ENCODE measurements at regions not wholly inside any gene's neighbourhood (a gene's known extent, or its start where the extent isn't known, plus 50 kb on each side); places are given as distances from the start of the nearest gene placed in this dataset.

DNA sequence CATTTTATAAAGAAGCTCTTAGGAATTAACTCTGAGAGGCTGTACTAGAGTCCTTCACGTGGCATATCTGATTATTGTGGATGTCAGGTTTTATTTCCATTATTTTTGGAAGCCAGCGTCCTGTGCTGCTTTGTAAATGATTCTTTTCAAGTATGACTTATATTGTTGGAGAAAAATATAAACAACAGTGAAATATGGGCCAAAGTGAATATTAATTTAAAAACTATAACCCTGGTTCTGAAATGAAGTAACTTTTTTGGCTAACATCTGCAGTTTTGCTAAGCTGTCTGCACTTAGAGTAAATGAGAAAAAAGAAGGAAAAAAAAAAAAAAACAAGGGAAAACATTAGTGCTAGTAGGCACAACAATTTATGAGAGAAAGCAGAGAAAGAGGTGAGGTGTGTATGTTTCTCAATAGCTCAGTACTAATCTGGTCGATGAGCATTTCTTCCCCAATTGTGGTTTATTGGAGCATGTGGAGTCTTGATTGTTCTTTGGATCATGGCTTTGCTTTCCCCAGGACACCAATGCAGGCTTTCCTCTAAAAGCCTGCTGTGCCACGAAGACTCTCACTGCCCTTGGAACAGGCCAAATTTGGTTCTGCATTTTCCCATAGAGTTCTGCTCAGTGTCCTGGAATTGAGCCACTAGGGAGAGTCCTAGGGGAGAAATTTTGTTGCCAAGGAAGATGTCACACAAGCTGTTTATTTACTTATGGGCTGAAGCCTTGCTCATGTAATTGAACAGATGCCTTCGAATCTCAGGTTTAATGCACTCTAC is 273.3 kb downstream of the DKK2 start:
- no peaks in the 10 kb centered on the region for H3K4me1 Mint-ChIP-seq (ENCODE audit: low read depth)

DNA sequence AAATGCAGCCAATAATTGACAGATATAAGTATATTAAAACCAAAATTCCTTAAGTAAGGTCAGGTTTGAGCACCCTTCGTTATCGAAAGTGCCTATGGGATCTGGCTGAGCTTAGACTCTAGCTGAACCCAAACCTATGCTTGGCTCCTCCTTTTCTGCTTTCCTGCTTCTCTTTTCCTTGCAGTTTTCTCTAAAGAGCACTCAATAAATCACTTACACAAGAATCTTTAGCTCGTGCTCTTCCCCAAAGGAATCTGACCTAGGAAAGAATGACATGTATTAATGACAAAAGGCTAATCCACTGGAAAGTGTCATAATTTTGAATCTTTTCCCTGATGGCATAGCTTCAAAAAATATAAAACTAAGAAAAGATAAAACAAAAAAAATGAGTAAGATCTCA is 282.7 kb downstream of the DKK2 start:
- CTCF ChIA-PET, result no interaction called here
- Mint-ChIP-seq H3K27ac (no peak overlapping the region), H3K4me3 (no peak overlapping the region), H3K9me3 (ENCODE audit: insufficient read depth) (no peaks in the 10 kb centered on the region), H3K27me3 (ENCODE audit: low read depth) (no peaks in the 10 kb centered on the region), H3K36me3 (ENCODE audit: low read depth) (no peaks in the 10 kb centered on the region), H3K4me1 (ENCODE audit: low read depth) (no peaks in the 10 kb centered on the region)
- ATAC-seq (no peak), DNase-seq (no peak)
- POLR2A ChIA-PET, result no interaction called here

More for the DNA sequence above, 273.3 kb downstream of the DKK2 start:
- no peak overlapping the region for H3K27ac Mint-ChIP-seq
- no peaks in the 10 kb centered on the region for H3K9me3 Mint-ChIP-seq (ENCODE audit: insufficient read depth)
- H3K27me3 Mint-ChIP-seq (ENCODE audit: low read depth), result no peaks in the 10 kb centered on the region
- CTCF ChIA-PET, result no interaction called here
- ATAC-seq, result no peak
- no peaks in the 10 kb centered on the region for H3K36me3 Mint-ChIP-seq (ENCODE audit: low read depth)
- POLR2A ChIA-PET, result no interaction called here
- DNase-seq, result no peak
- no peak overlapping the region for H3K4me3 Mint-ChIP-seq

DNA sequence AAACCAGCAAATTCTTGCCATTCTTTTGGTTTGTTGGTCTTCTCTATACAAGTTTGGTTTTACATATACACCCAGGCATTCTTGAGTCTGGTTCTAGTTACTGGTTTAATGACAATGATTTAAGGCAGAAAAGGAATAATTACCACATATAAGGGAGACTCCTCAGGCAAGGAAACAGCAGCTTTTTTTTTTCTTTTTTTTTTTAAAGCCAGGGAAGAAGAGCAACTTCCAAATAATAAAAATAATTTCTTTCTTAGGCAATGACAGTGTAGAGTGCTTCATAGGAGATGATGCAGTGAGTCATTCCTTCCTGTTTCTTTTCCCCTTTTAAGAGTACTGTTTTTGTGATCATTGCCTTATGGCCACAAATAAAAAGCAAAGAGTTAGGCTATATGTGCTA is 289.7 kb downstream of the DKK2 start:
- Mint-ChIP-seq H3K27ac (no peak overlapping the region), H3K36me3 (ENCODE audit: low read depth) (no peaks in the 10 kb centered on the region), H3K27me3 (ENCODE audit: low read depth) (no peaks in the 10 kb centered on the region), H3K4me1 (ENCODE audit: low read depth) (no peaks in the 10 kb centered on the region), H3K4me3 (no peak overlapping the region), H3K9me3 (ENCODE audit: insufficient read depth) (peaks cover 5% of the 10 kb centered on the region)
- CTCF ChIA-PET, result no interaction called here
- POLR2A ChIA-PET, result no interaction called here
- no peak for ATAC-seq
- DNase-seq, result no peak

DNA sequence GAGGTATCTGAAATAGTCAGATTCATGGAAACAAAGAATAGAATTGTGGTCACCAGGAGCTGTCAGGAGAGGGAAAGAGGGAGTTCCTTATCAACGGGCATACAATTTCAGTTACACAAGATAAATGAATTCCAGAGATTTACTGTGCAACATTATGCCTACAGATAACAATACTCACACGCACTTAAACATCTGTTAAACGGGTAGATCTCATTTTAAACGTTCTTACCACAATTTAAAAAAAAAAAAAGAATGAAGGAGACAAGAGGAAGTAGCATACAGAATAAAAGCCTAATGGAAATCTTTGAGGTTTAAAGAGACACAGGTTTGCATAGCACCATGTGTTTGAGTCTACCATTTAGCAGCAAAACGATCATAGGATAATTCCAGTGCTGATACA is 298.0 kb downstream of the DKK2 start:
- no peak overlapping the region for H3K4me3 Mint-ChIP-seq
- H3K27ac Mint-ChIP-seq, result no peak overlapping the region
- H3K9me3 Mint-ChIP-seq (ENCODE audit: insufficient read depth), result no peaks in the 10 kb centered on the region
- ChIA-PET CTCF (no interaction called here), POLR2A (no interaction called here)
- no peaks in the 10 kb centered on the region for H3K4me1 Mint-ChIP-seq (ENCODE audit: low read depth)
- no peaks in the 10 kb centered on the region for H3K27me3 Mint-ChIP-seq (ENCODE audit: low read depth)
- DNase-seq, result no peak
- H3K36me3 Mint-ChIP-seq (ENCODE audit: low read depth), result no peaks in the 10 kb centered on the region
- no peak for ATAC-seq

DNA sequence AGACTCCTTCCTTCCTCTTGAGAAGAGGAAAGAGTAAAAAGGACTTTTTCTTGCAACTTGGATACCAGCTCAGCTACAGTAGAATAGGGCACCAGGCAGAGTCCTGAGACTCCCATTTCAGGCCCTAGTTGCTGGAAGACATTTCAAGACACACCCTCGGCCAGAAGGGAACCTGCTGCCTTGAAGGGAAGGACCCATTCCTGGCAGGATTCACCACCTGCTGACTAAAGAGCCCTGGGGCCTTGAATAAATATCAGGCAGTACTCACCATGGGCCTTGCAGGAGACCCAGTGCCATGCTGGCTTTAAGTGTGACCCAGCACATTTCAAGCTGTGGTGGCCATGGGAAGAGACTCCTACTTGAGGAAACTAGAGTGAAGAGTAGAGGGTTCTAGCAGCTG is 317.6 kb downstream of the DKK2 start:
- no peaks in the 10 kb centered on the region for H3K9me3 Mint-ChIP-seq (ENCODE audit: insufficient read depth)
- CTCF ChIA-PET, result no interaction called here
- no peaks in the 10 kb centered on the region for H3K36me3 Mint-ChIP-seq (ENCODE audit: low read depth)
- H3K27ac Mint-ChIP-seq, result no peak overlapping the region
- ATAC-seq, result no peak
- DNase-seq, result no peak
- H3K4me1 Mint-ChIP-seq (ENCODE audit: low read depth), result no peaks in the 10 kb centered on the region
- POLR2A ChIA-PET, result no interaction called here
- H3K27me3 Mint-ChIP-seq (ENCODE audit: low read depth), result no peaks in the 10 kb centered on the region
- no peak overlapping the region for H3K4me3 Mint-ChIP-seq

DNA sequence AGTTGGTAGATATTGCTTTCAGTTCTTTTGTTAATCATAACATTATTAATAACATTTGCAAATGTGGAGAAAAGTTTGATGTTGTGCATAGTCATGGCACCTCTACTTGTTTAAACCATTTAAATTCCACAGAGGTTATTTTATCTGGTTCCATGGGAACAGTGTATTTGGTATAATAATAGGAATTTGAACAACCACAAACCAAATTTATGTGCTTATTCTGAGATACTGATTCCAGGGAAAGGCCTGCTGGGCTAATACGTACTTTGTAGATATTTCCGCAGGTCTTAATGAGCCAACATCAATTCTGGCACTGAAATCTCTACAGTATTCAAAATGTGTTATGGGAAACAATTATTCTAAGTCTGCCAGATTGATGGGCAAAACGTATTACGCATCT is 319.0 kb downstream of the DKK2 start:
- H3K9me3 Mint-ChIP-seq (ENCODE audit: insufficient read depth), result no peaks in the 10 kb centered on the region
- DNase-seq, result no peak
- CTCF ChIA-PET, result no interaction called here
- POLR2A ChIA-PET, result no interaction called here
- H3K36me3 Mint-ChIP-seq (ENCODE audit: low read depth), result no peaks in the 10 kb centered on the region
- no peak overlapping the region for H3K27ac Mint-ChIP-seq
- no peak for ATAC-seq
- H3K27me3 Mint-ChIP-seq (ENCODE audit: low read depth), result no peaks in the 10 kb centered on the region
- H3K4me3 Mint-ChIP-seq, result no peak overlapping the region
- no peaks in the 10 kb centered on the region for H3K4me1 Mint-ChIP-seq (ENCODE audit: low read depth)

DNA sequence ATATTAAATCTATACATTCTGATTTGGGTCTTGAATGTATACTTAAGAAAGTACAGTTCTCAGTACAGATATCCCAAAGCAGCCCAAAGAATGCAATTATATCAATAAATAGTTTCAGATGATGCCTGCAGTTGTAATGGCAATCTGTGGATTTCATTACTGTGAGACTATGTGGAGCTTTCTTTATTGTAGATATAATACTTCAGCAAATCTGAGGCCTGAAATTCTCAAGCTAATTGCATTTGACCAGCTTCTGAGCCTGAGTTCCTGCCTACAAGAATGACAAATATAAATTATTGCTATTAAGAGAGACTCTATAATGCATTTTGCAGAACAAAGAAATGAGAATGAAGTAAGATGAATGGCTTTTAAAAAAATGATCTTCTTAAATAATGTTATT is 320.3 kb downstream of the DKK2 start:
- ATAC-seq, result no peak
- no peaks in the 10 kb centered on the region for H3K36me3 Mint-ChIP-seq (ENCODE audit: low read depth)
- no peaks in the 10 kb centered on the region for H3K27me3 Mint-ChIP-seq (ENCODE audit: low read depth)
- DNase-seq, result no peak
- ChIA-PET CTCF (no interaction called here), POLR2A (no interaction called here)
- H3K4me1 Mint-ChIP-seq (ENCODE audit: low read depth), result no peaks in the 10 kb centered on the region
- no peak overlapping the region for H3K27ac Mint-ChIP-seq
- H3K4me3 Mint-ChIP-seq, result no peak overlapping the region
- no peaks in the 10 kb centered on the region for H3K9me3 Mint-ChIP-seq (ENCODE audit: insufficient read depth)

DNA sequence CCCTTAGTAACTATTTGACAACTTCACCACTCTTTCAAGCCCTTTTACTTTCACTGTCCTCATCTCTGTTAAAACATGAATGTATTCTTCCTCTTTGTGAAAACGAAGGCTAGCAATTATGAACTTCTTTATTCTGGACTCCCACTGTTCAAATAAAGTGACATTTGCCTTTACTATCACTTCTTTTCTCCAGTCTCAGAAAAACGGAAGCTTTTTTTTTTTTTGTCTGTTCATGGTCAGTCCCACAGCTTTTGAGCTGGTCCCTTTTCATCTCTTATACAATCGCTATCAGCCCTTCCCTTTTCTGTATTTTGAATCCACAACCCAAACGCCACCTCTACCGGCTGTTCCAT is 327.7 kb downstream of the DKK2 start:
- H3K9me3 Mint-ChIP-seq (ENCODE audit: insufficient read depth), result no peaks in the 10 kb centered on the region
- no peak for ATAC-seq
- no peaks in the 10 kb centered on the region for H3K4me1 Mint-ChIP-seq (ENCODE audit: low read depth)
- DNase-seq, result no peak
- no peak overlapping the region for H3K4me3 Mint-ChIP-seq
- ChIA-PET POLR2A (no interaction called here), CTCF (no interaction called here)
- no peak overlapping the region for H3K27ac Mint-ChIP-seq
- no peaks in the 10 kb centered on the region for H3K27me3 Mint-ChIP-seq (ENCODE audit: low read depth)
- H3K36me3 Mint-ChIP-seq (ENCODE audit: low read depth), result no peaks in the 10 kb centered on the region

DNA sequence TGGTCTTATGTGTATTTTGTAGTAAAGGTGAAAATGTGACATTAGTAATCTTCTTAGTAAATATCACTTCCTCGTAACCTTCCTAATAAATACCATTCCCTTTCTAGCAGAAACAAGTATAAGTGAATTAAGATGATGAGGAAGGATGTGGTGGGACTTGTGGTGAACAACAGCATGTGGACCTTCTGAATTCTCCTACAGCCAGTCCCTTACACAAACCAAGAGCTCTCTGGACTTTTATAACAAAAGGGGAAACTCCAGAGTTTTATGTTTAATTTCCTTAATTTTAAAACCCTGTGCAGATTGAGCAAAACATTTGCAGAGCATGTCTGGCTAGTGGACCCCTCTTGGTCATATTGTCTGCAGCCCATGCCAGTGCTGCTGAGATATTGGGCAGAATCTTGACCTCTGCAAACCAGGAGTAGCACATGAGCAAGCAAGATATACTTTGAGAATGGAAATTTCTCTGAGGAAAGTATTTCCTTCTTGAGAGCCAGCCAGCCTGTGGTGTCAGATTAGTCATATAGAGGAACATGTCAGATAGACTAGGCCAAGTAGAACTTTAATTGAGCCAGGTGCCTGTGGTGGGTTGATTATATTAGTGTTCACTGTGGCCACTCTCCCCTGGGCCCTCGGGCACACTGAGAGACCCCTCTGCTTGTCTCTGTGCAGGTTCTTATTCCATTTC is 328.2 kb downstream of the DKK2 start:
- Mint-ChIP-seq H3K36me3 (ENCODE audit: low read depth) (no peaks in the 10 kb centered on the region), H3K4me3 (no peak overlapping the region), H3K4me1 (ENCODE audit: low read depth) (no peaks in the 10 kb centered on the region), H3K27me3 (ENCODE audit: low read depth) (no peaks in the 10 kb centered on the region), H3K27ac (no peak overlapping the region), H3K9me3 (ENCODE audit: insufficient read depth) (no peaks in the 10 kb centered on the region)
- ChIA-PET POLR2A (no interaction called here), CTCF (no interaction called here)
- no peak for ATAC-seq
- no peak for DNase-seq

DNA sequence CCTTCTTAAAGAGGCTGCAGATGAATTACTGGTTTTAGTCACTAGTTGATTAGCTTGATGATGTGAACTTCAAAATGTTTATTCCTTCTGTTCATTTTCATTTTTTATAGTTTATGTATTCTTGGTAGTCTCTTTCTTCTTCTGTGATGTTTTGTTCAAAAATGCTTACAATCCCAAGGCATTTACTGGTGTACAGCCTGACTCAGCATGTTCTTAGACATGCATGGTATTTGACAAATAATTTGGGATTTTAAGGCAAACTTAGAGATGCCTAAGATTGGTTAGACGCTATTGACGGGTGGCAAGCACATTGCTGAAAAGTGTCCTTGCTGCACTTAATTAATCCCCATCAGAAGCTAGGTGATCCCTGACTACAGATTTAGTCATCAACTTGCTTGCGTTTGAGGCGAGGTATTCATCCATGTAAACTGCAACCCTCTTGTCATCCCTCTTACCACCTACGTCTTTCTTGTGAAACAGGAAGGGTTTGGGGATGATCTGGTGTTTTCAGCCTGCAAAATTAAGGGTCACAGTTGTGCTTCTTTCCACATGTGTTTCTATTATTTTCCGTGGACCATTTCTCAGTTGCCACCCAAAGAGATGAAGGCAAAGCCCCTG is 331.8 kb downstream of the DKK2 start:
- no peaks in the 10 kb centered on the region for H3K36me3 Mint-ChIP-seq (ENCODE audit: low read depth)
- POLR2A ChIA-PET, result no interaction called here
- no peaks in the 10 kb centered on the region for H3K9me3 Mint-ChIP-seq (ENCODE audit: insufficient read depth)
- no peak overlapping the region for H3K27ac Mint-ChIP-seq
- no peaks in the 10 kb centered on the region for H3K4me1 Mint-ChIP-seq (ENCODE audit: low read depth)
- no peak for ATAC-seq
- H3K27me3 Mint-ChIP-seq (ENCODE audit: low read depth), result no peaks in the 10 kb centered on the region
- H3K4me3 Mint-ChIP-seq, result no peak overlapping the region
- DNase-seq, result no peak
- CTCF ChIA-PET, result no interaction called here

DNA sequence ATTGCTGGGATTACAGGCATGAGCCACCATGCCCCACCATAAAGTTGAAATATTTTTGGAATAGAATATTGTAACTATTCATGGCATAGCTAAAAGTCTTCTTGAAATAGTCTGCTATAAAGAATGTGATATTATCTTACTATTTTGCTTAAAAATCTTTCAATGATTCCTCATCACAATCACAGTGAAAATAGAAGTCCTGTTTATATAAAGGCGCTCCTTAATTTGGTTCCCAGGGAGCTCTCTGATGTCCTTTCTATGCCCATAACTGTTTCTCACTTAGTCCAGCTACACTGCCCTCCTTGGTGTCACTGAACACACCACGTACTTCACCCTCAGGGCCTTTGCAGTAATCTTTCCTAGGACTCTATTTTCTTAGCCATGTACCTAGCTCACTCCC is 331.7 kb upstream of the GIMD1 start:
- H3K27ac Mint-ChIP-seq, result no peak overlapping the region
- no peak for ATAC-seq
- H3K4me3 Mint-ChIP-seq, result no peak overlapping the region
- no peaks in the 10 kb centered on the region for H3K27me3 Mint-ChIP-seq (ENCODE audit: low read depth)
- POLR2A ChIA-PET, result no interaction called here
- CTCF ChIA-PET, result no interaction called here
- no peaks in the 10 kb centered on the region for H3K4me1 Mint-ChIP-seq (ENCODE audit: low read depth)
- no peaks in the 10 kb centered on the region for H3K36me3 Mint-ChIP-seq (ENCODE audit: low read depth)
- DNase-seq, result no peak
- H3K9me3 Mint-ChIP-seq (ENCODE audit: insufficient read depth), result peaks cover 3% of the 10 kb centered on the region

DNA sequence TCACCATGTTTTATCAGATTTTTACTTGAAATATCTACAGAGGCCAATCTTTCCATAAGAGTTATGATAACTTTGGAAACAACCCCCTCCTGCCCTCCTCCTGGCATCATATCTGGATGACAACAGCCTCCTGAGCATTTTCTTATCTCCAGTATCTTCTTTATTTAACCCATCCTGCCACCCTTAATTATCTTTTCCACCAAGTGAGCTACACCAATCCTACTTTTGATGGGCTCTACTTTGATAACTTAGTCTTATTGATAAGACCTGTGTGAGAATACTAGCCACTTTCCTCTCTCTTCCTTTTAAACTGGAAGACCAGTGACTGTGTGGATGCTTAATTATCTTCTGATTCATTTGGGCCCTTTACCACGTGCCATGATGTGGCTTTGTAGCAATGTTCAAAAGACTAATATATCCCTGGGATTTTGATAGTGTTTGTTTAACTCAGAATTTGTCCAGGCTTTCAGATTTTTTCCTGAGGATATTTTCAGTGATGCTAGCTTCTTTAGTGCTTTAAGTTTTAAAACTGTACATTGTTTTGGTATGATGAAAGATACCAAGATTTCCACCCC is 330.1 kb upstream of the GIMD1 start:
- DNase-seq (no peak), ATAC-seq (no peak)
- ChIA-PET CTCF (no interaction called here), POLR2A (no interaction called here)
- Mint-ChIP-seq H3K27ac (no peak overlapping the region), H3K4me1 (ENCODE audit: low read depth) (peaks cover 2% of the 10 kb centered on the region), H3K9me3 (ENCODE audit: insufficient read depth) (peaks cover 3% of the 10 kb centered on the region), H3K27me3 (ENCODE audit: low read depth) (no peaks in the 10 kb centered on the region), H3K36me3 (ENCODE audit: low read depth) (no peaks in the 10 kb centered on the region), H3K4me3 (no peak overlapping the region)

Measured in activated CD8-positive, alpha-beta T cell treated with anti-CD3 and anti-CD28 coated beads, Interleukin-2, amount 10 ng/mL, durations not matched to agents 7 days and 5 days (primary cell).